Glutamatergic neuron (in vitro differentiated cells): ENCODE measurements at regions not wholly inside any gene's neighbourhood (a gene's known extent, or its start where the extent isn't known, plus 50 kb on each side); places are given as distances from the start of the nearest gene placed in this dataset.

Experiments
- DNase-seq: peaks from one replicate; pipeline ENCODE4 v3.0.0; 2022
- H3K27ac Mint-ChIP-seq: one replicate; pipeline ENCODE4 v1.8.0; 2020; ENCODE audit warnings: mild to moderate bottlenecking, mixed read lengths, inconsistent platforms; ENCODE audit not compliant: unreplicated experiment
- H3K27me3 Mint-ChIP-seq: one replicate; pipeline ENCODE4 v1.8.0; 2020; ENCODE audit warnings: mild to moderate bottlenecking, moderate library complexity, mixed read lengths, inconsistent platforms; ENCODE audit not compliant: unreplicated experiment
- H3K36me3 Mint-ChIP-seq: one replicate; pipeline ENCODE4 v1.8.0; 2020; ENCODE audit warnings: mild to moderate bottlenecking, mixed read lengths, inconsistent platforms; ENCODE audit not compliant: unreplicated experiment
- H3K4me1 Mint-ChIP-seq: one replicate; pipeline ENCODE4 v1.8.0; 2020; ENCODE audit warnings: mild to moderate bottlenecking, low read depth, mixed read lengths, inconsistent platforms; ENCODE audit not compliant: unreplicated experiment
- H3K4me3 Mint-ChIP-seq: one replicate; pipeline ENCODE4 v1.8.0; 2020; ENCODE audit warnings: mild to moderate bottlenecking, mixed read lengths, inconsistent platforms; ENCODE audit not compliant: unreplicated experiment
- H3K9me3 Mint-ChIP-seq: one replicate; pipeline ENCODE4 v1.8.0; 2020; ENCODE audit warnings: mild to moderate bottlenecking, moderate library complexity, mixed read lengths, inconsistent platforms; ENCODE audit not compliant: unreplicated experiment
- CTCF ChIP-seq: fragments of 200-600 bp; sonication (generic); IDR thresholded peaks from one replicate; pipeline ENCODE4 v1.5.0; 2021; ENCODE audit not compliant: partially characterized antibody, unreplicated experiment

- Mint-ChIP-seq H3K9me3 (peaks cover 1% of the 10 kb centered on the region), H3K4me3 (no peak overlapping the region), H3K27me3 (no peaks in the 10 kb centered on the region), H3K4me1 (peaks cover 1% of the 10 kb centered on the region), H3K36me3 (no peaks in the 10 kb centered on the region), H3K27ac (no peak overlapping the region)
- DNase-seq, result no peak
- no peak for TF ChIP-seq CTCF
These were observed 1015.8 kb upstream of the SEL1L start for GRCh38 chr14:82549306-82549990.

DNA sequence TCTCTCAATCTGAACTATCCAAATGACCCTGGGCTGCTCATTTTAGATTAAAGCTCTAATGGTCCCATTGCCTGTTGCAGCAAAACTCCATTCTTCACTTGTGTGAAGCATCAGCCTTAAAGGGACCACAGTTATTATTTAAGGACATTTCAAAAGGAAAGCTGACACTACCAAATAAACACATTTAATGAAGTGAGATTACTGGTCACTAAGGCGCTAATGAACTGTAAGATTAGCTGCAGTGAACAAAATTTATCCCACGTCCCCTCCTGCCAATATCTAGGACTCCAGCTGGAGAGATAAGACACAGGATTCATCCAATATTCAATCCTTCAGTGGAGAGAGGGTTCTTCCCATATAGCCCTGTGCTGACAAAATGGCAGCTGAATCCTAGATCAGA is 1029.2 kb upstream of the SEL1L start:
- Mint-ChIP-seq H3K36me3 (no peaks in the 10 kb centered on the region), H3K27ac (no peak overlapping the region), H3K4me3 (no peak overlapping the region), H3K4me1 (peaks cover 9% of the 10 kb centered on the region), H3K27me3 (no peaks in the 10 kb centered on the region), H3K9me3 (no peaks in the 10 kb centered on the region)
- no peak for DNase-seq
- TF ChIP-seq CTCF, result no peak

DNA sequence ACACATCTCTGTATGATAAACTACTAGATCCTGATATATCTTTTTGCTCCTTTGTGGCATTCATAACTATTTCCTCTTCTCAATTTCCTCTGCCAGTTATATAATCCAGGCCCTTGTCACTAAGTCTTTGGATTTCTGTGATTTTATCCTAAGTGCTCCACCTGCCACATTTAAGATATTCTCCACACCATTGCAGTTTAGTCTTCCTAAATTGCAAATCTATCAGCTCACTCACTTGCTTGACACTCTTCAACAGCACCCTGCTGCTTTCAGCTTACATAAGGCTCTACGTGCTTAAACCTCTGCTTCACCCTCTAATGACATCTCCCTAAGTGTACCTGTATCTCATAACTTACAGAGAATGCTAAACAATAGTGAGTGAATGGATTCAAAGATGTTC is 1032.2 kb upstream of the SEL1L start:
- TF ChIP-seq CTCF, result no peak

GRCh38 chr14:82587226-82587625 is 1053.6 kb upstream of the SEL1L start:
- Mint-ChIP-seq H3K27me3 (no peaks in the 10 kb centered on the region), H3K4me3 (no peak overlapping the region), H3K27ac (no peak overlapping the region), H3K4me1 (no peaks in the 10 kb centered on the region), H3K9me3 (no peaks in the 10 kb centered on the region), H3K36me3 (no peaks in the 10 kb centered on the region)
- no peak for DNase-seq
- TF ChIP-seq CTCF, result no peak

More for the DNA sequence above, 1032.2 kb upstream of the SEL1L start:
- Mint-ChIP-seq H3K9me3 (no peaks in the 10 kb centered on the region), H3K27me3 (no peaks in the 10 kb centered on the region), H3K4me3 (no peak overlapping the region), H3K27ac (no peak overlapping the region), H3K4me1 (peaks cover 8% of the 10 kb centered on the region), H3K36me3 (no peaks in the 10 kb centered on the region)
- DNase-seq, result no peak

GRCh38 chr14:82595466-82595865 is 1061.8 kb upstream of the SEL1L start:
- TF ChIP-seq CTCF, result no peak
- Mint-ChIP-seq H3K27ac (no peak overlapping the region), H3K9me3 (no peaks in the 10 kb centered on the region), H3K4me3 (no peak overlapping the region), H3K4me1 (no peaks in the 10 kb centered on the region), H3K36me3 (no peaks in the 10 kb centered on the region), H3K27me3 (no peaks in the 10 kb centered on the region)
- no peak for DNase-seq
